Keratinocyte (primary cell): ENCODE measurements at regions not wholly inside any gene's neighbourhood (a gene's known extent, or its start where the extent isn't known, plus 50 kb on each side); places are given as distances from the start of the nearest gene placed in this dataset.

Source experiments
- DNase-seq: peaks from one replicate; pipeline ENCODE4 v3.0.0-alpha.2; 2011; ENCODE audit warnings: low read depth, missing footprints, low spot score
- FAIRE-seq: peaks from 2 replicates; lab custom pipeline; 2011; peaks lifted over from hg19 to GRCh38; lab: Jason Lieb, UNC
- H2AFZ ChIP-seq: 2 replicates; pipeline ENCODE4 v1.6.0; 2012; ENCODE audit warnings: low read length, control low read depth, inconsistent platforms; ENCODE audit not compliant: control insufficient read depth
- H3K27ac ChIP-seq: 2 replicates; pipeline ENCODE4 v1.5.1; 2011; ENCODE audit warnings: low read length; ENCODE audit not compliant: control insufficient read depth, insufficient read depth
- H3K27me3 ChIP-seq: 3 replicates; pipeline ENCODE4 v1.6.0; 2011; ENCODE audit warnings: low read length; ENCODE audit not compliant: control insufficient read depth, insufficient read depth; ENCODE audit errors: extremely low read depth
- H3K36me3 ChIP-seq, 2 experiments: 2 replicates in 1 of 2; 3 replicates in 1 of 2; pipeline ENCODE4 v1.5.1; 2011; ENCODE audit warnings: low read length in 2 of 2, mild to moderate bottlenecking in 1 of 2; ENCODE audit not compliant: control insufficient read depth in 2 of 2, insufficient read depth in 2 of 2; ENCODE audit errors: extremely low read depth in 1 of 2
- H3K4me1 ChIP-seq: 3 replicates; pipeline ENCODE4 v1.5.1; 2011; ENCODE audit warnings: low read length; ENCODE audit not compliant: control insufficient read depth, insufficient read depth; ENCODE audit errors: extremely low read depth
- H3K4me2 ChIP-seq: 3 replicates; pipeline ENCODE4 v1.6.0; 2011; ENCODE audit warnings: low read depth, low read length; ENCODE audit not compliant: control insufficient read depth, insufficient read depth; ENCODE audit errors: extremely low read depth
- H3K4me3 ChIP-seq, 3 experiments: fragments of 200-600 bp in 1 of 3; sonication (generic) in 1 of 3; 2 replicates in 2 of 3; 3 replicates in 1 of 3; pipeline ENCODE4 v1.5.1; 2011 to 2016; ENCODE audit warnings: low read length in 3 of 3, mild to moderate bottlenecking in 3 of 3, control low read depth in 2 of 3, inconsistent platforms in 1 of 3, low read depth in 1 of 3, mixed read lengths in 1 of 3, mixed run types in 1 of 3, moderate library complexity in 1 of 3; ENCODE audit not compliant: control insufficient read depth in 2 of 3, insufficient read depth in 2 of 3; ENCODE audit errors: extremely low read depth in 1 of 3
- H3K79me2 ChIP-seq: 2 replicates; pipeline ENCODE4 v1.6.0; 2012; ENCODE audit warnings: low read length; ENCODE audit not compliant: control insufficient read depth, insufficient read depth
- H3K9ac ChIP-seq: 3 replicates; pipeline ENCODE4 v1.6.0; 2011; ENCODE audit warnings: low read length; ENCODE audit not compliant: control insufficient read depth, insufficient read depth; ENCODE audit errors: extremely low read depth
- H3K9me1 ChIP-seq: 3 replicates; pipeline ENCODE4 v1.6.0; 2011; ENCODE audit warnings: low read length; ENCODE audit not compliant: control insufficient read depth, insufficient read depth; ENCODE audit errors: extremely low read depth
- H3K9me3 ChIP-seq: 2 replicates; pipeline ENCODE4 v1.5.1; 2012; ENCODE audit warnings: low read depth, low read length; ENCODE audit not compliant: control insufficient read depth
- H4K20me1 ChIP-seq: 3 replicates; pipeline ENCODE4 v1.6.0; 2011; ENCODE audit warnings: low read length; ENCODE audit not compliant: control insufficient read depth, insufficient read depth; ENCODE audit errors: extremely low read depth
- CTCF ChIP-seq, 3 experiments: IDR thresholded peaks in 1 of 3; conservative IDR thresholded peaks in 1 of 3; optimal IDR thresholded peaks in 1 of 3; 2 replicates in 2 of 3; 3 replicates in 1 of 3; pipeline versions ENCODE3 to v1.5.1; 2011; ENCODE audit warnings: low read length in 3 of 3, mild to moderate bottlenecking in 3 of 3, moderate library complexity in 2 of 3, control low read depth in 1 of 3, inconsistent platforms in 1 of 3; ENCODE audit not compliant: insufficient read depth in 2 of 3; ENCODE audit errors: extremely low read depth in 1 of 3
- EZH2 ChIP-seq: IDR thresholded peaks from one replicate; pipeline ENCODE4 v1.6.1; 2012; ENCODE audit warnings: inconsistent platforms, mild to moderate bottlenecking, low read length, moderate library complexity
- dilution Hi-C: fragments of 300-500 bp; cut with MboI; formaldehyde crosslinking; loops from one replicate; pipeline ENCODE4 v1.7.0; 2020; ENCODE audit warnings: low sequenced_read_pairs; ENCODE audit not compliant: extremely low pct_ligation_motif_present

- TF ChIP-seq CTCF (optimal IDR thresholded peaks at IDR 0.05 in 1 of 3, IDR thresholded peaks at IDR 0.05 in 1 of 3, conservative IDR thresholded peaks at IDR 0.05 in 1 of 3; ENCODE audit: extremely low read depth in 1 of 3, insufficient read depth in 2 of 3, low read length in 3 of 3) (no peak), EZH2 (no peak)
- Histone ChIP-seq H3K27ac (no peak overlapping the region), H3K36me3 (no peaks in the 10 kb centered on the region), H3K9ac (no peak overlapping the region), H3K4me1 (no peaks in the 10 kb centered on the region), H3K79me2 (no peaks in the 10 kb centered on the region), H3K4me3 (no peak overlapping the region), H3K27me3 (peaks cover 15% of the 10 kb centered on the region), H3K9me3 (no peaks in the 10 kb centered on the region), H4K20me1 (no peaks in the 10 kb centered on the region), H3K9me1 (no peaks in the 10 kb centered on the region), H2AFZ (no peak overlapping the region), H3K4me2 (no peak overlapping the region)
- dilution Hi-C loops = no loop called here
- FAIRE-seq (no peak), DNase-seq (no peak)
Measured at GRCh38 chr5:148720257-148720656, 65.9 kb upstream of the HTR4 start.

- Histone ChIP-seq H3K27me3 (peaks cover 18% of the 10 kb centered on the region), H3K9me3 (no peaks in the 10 kb centered on the region), H3K4me1 (no peaks in the 10 kb centered on the region), H4K20me1 (no peaks in the 10 kb centered on the region), H3K4me3 (no peak overlapping the region), H3K36me3 (no peaks in the 10 kb centered on the region), H3K9me1 (no peaks in the 10 kb centered on the region), H3K4me2 (no peak overlapping the region), H2AFZ (no peak overlapping the region), H3K27ac (no peak overlapping the region), H3K79me2 (no peaks in the 10 kb centered on the region), H3K9ac (no peak overlapping the region)
- no peak for FAIRE-seq
- dilution Hi-C loops = no loop called here
- DNase-seq = no peak
- no peak for TF ChIP-seq EZH2
- no peak for TF ChIP-seq CTCF (optimal IDR thresholded peaks at IDR 0.05 in 1 of 3, IDR thresholded peaks at IDR 0.05 in 1 of 3, conservative IDR thresholded peaks at IDR 0.05 in 1 of 3; ENCODE audit: extremely low read depth in 1 of 3, insufficient read depth in 2 of 3, low read length in 3 of 3)
Measured at GRCh38 chr5:148723143-148723542, 68.8 kb upstream of the HTR4 start.
